ENCODE measurements at regions not wholly inside any gene's neighbourhood (a gene's known extent, or its start where the extent isn't known, plus 50 kb on each side); places are given as distances from the start of the nearest gene placed in this dataset.
"Not testable (repeated sequence)": the region's sequence is repeated elsewhere in the genome, so short reads cannot be mapped to it uniquely, and the experiment has no call there.

DNA sequence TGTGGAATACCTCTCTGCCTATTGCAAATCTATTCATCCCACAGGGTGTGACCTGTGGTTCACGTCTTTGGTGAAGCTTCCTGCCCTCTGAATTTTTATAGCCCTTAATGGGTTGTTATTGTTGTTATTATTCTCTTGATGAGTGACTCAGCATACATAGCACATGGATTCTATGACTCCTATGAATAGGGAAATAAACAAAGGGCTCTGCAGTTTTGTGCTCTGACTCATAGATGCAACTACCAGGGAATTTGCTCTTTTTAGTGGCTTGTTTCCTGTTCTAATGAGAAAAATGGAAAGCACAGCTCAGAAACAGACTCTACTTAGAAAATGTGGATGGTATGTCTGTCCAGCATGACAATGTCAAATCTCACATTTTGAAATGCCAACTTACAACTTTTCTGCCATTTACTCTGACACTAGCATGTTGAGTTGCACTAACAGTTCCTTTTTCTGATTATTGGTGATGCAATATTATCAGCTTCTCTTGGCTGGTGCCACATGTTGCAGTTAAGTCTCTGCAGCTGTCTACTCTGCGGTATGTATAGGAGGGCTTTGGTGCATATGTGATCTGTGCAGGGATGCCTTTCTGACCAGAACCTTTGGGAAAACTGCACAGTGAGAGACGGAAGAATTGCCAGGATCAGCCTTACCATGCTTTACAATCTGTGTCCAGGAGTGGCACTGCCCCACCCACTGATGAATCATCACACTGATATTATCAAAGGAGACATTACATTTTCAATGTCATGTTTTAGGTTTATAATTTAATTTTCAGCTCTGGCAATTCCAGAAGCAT lies 996.4 kb upstream of the WWC1 start:
- intact Hi-C loops (cut with DNase I): no loop called here
- ATAC-seq (no peak), DNase-seq (no peak)

DNA sequence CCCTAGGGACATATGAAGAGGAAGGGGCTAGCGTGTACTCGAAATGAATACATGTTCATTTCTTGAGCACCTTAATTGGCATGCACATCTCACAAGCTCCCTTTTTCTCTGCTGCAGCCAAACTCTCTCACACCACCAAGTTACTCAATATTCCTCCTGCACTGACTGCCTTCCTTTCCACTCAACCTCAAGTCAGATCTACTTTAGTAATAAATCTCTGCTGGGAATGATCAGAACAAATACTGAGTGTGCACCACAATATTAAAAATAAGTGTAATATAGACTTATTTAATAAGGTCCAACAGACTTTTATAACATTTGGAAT lies 995.8 kb upstream of the WWC1 start:
- intact Hi-C loops (cut with DNase I): no loop called here
- no peak for DNase-seq
- no peak for ATAC-seq

DNA sequence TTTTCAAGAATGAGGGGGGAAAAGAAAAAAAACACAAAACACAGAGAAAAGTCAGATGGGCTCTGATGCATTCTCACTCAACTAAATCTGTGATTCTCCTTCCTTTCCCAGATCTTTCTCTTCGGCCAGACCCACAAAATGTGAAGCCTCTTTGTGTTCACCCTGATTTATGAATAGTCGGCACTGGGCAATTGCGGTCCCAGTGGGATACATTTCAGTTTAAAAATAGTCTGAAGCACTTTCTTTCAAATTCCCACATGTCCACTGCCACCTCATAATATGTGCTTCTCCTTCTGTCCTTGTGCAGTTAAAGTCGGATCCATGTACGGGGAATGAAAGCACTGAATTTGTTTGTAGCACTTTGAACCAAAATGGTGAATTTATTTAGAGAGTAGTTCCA lies 995.4 kb upstream of the WWC1 start:
- ATAC-seq (no peak), DNase-seq (no peak)
- intact Hi-C loops (cut with DNase I): no loop called here

DNA sequence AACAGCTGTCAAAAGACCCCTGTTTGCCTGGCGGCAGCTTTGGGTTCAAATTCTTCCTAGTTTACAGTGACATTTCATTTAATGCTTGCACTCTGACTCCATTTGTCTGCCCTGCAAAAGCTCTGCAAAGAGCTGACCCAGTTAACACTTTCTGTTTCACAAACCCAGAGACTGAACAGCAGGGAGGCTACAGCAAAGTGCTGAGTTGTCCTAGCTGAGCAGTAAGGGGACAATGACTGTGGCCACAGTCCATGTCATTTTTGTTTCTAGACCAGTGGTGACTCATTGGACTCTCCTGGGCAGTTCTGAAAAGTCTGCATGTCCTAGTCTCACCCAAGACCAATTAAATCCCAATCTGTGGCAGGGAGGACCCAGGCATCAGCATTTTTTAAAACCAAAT lies 994.8 kb upstream of the WWC1 start:
- intact Hi-C loops (cut with DNase I): no loop called here
- DNase-seq: no peak
- no peak for ATAC-seq

DNA sequence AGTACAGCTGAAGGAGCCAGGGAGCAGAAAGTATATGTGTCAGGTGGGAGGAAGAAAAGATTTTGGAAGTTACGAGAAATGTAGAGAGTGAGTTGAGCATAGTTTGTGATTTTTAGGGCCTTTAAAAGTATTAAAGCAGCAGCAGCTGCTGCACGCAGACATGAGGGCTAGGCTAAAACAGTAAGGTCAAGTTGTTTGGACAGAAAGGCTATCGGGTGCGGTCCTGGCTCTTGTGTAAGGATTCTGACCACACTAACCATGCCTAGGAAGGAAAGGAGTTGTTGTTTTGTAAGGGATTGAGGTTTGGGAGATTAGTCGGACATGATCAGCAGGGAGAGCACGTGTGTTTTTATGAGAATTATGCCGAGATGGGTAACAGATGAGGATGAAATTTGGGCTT lies 991.6 kb upstream of the WWC1 start:
- DNase-seq; ATAC-seq; intact Hi-C loops (cut with DNase I): not testable (repeated sequence)

DNA sequence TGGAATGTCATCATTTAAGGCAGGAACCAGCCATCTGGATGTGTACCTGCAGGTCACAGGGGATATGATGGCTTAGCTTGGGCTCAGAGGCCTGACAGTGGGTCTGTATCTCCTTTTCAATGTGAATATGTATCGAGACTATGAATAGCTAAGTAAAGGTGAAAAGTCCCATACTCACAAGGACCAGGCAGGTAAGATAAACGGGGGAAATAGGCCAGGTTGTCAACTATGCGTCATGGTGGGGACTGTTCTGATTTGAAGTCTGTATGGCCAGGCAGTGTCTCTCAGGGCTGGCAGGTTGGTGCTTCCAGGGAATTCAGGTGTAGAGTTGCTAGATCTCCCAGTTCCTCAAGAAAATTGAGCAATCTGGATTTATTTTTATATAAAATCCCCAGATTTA lies 987.9 kb upstream of the WWC1 start:
- intact Hi-C loops (cut with DNase I): no loop called here
- no peak for DNase-seq
- ATAC-seq: no peak

DNA sequence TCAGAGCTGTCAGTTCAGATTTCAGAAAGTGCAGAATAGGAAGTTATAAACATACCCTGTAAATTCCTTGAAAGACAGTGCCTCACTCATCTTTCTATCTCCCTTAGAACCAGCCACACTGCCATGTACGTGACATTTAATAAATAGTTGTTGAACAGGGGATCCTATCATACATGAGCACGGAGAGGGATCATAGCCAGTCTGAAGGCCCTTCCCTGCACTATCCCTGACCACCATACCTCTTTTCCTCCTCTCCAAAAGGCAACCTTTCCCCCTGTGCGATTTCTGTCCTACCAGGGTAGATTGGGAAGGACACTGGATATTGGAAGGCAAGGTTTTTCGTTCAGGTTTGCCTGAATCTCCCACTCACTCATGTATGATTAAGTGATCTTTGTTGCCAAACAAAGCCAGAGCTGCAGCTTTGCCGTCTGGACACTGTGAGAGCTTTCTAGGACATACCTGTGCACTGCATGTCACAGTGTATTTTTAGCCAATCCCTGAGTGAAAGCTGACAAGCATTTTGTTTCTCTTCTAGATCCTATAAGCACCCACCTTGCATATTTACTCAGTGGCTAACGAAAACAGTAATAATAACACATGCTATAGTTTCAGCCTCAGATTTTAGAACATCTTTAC lies 986.5 kb upstream of the WWC1 start:
- DNase-seq (no peak), ATAC-seq (peak in 1 of 2 donors; percentile 68)
- intact Hi-C loops (cut with DNase I): no loop called here

DNA sequence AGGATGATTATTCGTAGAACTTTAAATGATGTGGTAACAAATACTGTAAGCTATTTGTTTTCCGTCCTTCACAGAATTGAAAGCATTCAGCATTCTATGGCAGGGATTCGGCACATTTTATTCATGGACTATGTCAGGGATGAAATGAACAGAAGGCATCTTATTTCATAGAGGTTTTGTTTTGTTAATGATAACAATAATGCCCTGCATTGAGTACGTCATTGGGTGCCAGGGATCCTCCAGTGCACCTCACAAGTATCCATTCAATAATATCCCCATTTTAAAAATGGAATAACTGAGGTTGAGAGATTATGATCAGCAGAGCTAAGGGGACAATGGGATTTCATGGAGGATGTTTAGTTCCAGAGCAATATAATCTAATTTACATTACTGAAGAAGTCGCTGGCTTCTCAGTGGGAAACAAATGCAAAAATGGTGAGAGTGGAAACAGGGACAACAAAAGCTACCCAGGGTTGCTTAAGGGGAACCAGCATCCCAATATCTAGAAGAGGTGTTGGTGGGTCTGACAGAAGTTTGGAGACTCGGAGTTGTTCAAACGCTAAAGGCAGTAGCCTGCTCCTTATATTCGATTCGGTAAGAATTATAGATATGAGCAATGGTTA lies 985.7 kb upstream of the WWC1 start:
- DNase-seq (no peak), ATAC-seq (no peak)
- intact Hi-C loops (cut with DNase I): no loop called here

DNA sequence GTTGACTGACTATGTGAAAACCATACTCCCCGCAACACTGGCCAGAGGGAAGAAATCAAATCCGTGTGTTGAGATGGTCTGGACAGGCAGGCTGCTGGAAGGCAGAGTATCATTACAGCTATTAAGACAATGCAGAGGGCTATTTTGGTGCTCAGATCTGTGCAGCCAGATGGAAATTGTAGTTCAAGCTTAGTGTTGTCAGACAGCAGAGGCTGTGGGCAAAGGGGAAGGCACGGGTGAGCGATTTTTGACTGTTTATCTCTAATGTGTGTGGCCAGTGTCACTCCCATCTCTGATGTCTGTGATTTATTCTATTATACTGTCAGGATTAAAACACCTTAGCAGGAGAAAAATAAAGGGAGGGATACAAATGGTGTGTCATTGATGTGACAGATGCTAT lies 984.4 kb upstream of the WWC1 start:
- DNase-seq (no peak), ATAC-seq (no peak)
- intact Hi-C loops (cut with DNase I): no loop called here

DNA sequence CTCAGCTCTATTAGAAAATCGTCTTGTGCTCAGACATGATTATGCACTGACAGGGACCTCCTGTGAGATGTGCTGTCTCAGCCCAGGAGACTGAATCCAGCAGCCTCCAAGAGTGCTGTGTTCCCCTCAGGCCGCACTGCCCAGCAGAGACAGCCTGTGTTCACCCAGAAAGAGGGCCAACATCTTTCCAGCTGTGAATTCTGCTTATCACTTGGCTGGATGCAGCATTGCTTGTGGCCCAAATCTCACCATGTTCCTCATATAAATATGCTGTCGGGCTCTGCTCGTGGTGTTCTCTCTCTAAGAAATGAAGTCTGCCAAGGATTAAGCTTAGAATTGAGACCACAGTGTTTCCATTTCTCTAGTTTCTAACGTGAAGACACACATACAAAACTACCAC lies 983.0 kb upstream of the WWC1 start:
- DNase-seq (no peak), ATAC-seq (no peak)
- intact Hi-C loops (cut with DNase I): no loop called here

DNA sequence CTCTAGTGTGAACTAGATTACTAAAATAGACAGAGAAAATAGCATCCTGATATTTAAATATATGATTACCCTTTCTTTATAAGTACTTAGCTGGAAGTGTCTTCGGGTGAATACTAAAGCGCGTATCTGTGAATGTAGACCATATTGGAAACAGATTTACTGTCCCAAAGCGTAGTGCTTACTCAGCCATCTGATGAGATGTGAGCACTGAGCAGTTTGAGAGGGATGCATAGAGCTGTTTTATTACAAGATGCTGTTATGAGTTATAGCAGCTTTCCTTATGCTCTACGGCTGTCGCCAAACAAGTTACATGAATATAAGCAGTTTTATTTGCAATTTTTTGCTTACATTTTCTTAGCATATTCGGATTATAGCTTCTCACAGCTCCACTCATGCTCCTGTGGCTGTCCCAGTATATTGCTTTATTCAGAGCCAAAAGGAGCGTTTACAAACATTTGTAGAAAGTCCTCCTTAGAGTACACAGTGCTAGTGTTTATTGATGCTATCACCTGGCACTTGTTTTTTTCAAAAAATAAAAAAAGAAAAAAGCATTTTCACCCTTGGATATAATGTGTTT lies 981.4 kb upstream of the WWC1 start:
- no peak for DNase-seq
- ATAC-seq: no peak
- intact Hi-C loops (cut with DNase I): no loop called here

DNA sequence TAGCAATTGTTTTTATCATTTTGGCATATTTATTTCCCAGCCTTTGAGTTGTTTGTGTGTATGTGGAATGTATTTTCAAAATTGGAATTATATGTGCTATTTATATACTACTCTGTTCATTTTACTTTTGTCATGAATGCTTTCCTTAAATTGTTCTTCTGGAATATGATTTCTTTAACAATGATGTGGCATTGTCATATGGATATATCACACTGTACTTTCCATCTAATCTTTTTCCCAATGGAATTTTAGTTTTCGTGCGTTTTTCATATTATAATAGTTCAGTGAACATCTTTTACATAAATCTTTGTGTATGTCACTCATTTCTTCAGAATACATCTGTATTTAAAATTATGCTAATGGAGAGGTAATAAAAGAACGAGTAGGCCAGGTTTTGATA lies 980.1 kb upstream of the WWC1 start:
- intact Hi-C loops (cut with DNase I): no loop called here
- DNase-seq (no peak), ATAC-seq (no peak)

DNA sequence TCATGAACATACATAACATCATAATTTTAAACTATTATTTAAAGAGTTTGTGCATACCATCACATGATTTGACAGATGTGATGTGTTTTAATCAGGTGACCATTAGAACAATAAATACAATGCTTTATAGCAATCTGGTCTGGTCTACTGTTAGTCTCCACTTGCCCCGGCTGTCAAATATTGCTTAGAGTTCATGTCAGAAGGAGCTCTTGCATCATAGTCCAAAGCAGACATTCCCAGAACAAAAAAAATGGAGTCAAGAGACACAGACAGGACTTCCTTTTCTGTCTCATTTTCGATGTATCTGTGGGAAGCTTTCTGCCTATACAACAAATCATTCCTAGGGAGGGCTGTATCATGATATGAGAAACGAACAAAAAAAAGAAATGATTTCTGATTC lies 979.2 kb upstream of the WWC1 start:
- intact Hi-C loops (cut with DNase I): no loop called here
- ATAC-seq (no peak), DNase-seq (no peak)

DNA sequence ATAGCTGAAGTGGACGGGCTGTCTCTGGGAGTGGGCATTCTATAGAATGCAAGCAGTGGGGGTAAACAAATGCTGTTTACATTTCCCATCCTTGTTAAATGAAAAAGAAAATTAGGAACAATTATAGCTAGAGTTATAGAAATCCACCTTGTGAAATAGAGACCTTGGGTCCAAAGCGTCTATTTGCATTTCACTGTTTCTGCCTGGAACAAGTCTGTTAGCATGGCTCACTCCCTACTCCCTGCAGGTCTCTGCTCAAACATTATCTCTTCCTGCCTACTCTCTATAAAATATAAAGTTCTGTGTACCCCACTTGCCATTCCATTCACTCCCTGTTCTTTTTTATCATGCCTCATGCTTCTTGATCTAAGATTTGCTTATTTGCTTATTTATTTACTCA lies 975.7 kb upstream of the WWC1 start:
- intact Hi-C loops (cut with DNase I): no loop called here
- ATAC-seq (no peak), DNase-seq (no peak)

DNA sequence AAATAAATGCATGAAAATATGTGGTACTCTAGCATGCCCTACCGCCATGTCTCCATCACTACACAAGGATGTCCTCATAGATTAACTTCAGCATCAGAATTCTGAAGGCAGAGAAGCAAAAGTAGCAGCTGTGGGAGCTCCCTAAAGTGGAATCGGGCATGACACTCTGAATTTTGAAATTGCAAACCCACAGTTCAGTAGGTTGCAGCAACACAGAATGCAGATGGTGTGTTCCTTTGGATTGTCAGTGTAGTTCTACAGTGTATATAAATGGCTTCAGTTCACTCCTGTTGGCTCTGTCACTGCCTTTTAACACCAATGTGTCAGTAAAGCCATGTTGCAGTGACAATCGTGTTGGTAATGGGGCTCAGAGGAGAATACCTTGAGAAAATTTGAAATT lies 973.6 kb upstream of the WWC1 start:
- DNase-seq (no peak), ATAC-seq (no peak)
- intact Hi-C loops (cut with DNase I): no loop called here

DNA sequence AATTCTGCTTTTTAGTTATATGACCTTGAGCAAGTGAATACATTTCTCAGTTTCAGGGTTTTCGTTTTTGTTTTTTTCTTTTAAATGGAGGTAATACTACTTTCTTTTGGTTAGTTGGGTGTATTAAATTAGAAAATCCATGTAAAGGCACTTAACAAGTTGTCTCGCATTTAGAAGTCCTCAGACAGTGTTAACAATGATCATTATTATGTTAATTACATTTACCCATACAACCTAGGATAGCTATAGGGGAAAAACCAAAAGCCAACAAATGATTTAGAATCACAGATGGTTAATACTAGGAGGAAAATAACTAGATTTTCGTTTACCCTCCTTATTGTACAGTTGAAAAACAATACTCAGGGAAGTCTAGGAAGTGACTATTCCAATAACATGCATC lies 972.2 kb upstream of the WWC1 start:
- no peak for ATAC-seq
- DNase-seq: no peak
- intact Hi-C loops (cut with DNase I): no loop called here

DNA sequence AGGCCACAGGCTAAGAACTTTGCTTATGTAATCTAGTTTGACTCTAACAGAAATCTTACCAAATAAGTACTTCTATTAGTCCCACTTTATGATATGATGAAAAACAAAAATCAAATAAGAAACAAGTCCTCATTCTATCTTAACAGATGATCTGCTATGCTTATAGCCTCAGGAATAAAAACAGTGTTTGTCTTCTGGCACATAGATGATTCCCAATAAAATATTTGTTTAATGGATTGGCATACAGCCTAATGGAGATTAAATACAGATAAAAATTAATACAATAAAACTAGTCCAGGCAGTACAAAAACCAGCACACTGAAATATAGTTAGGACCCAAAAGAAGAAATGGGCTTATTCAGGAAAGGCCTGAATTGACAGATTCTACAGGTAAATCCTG lies 971.4 kb upstream of the WWC1 start:
- intact Hi-C loops (cut with DNase I): no loop called here
- DNase-seq (no peak), ATAC-seq (no peak)

DNA sequence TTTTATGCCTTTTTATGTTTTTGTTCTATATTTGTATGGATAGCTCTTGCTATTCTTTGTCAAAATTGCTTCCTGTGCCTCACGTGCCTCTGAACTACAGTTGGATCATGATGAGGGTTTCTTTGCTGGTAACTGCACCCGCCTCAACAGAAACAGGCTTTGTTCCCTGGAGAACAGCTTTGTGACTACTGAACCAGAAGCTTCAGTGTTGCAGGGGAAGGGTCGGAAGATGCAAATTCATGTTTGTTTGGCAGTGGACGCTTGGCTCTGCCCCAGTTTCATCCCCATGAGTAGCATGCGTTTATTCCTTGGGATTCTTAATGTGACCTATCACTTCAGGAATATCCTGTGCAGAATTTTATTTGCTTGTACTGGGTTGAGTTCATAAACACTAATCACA lies 959.1 kb upstream of the WWC1 start:
- intact Hi-C loops (cut with DNase I): no loop called here
- DNase-seq: no peak
- no peak for ATAC-seq

DNA sequence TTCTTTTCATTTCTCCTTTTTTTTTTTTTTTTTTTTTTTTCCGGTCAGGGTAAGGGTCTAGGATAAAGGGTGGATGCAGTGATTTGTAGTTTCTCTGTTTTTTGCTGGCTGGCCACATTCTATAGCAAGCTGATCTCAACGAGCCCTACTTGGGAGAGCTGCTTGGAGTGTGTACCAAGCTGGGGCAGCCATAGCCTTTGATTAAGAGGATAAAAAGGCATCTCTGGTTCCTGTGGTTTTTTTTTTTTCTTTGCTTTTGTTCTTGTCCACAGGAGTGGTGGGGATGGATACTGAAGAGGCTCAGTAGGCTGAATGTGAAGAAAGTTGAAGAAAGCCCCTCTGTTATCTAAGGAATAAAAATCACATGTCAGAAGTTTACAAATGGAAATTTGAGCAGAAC lies 955.3 kb upstream of the WWC1 start:
- no peak for ATAC-seq
- intact Hi-C loops (cut with DNase I): no loop called here
- DNase-seq: no peak

DNA sequence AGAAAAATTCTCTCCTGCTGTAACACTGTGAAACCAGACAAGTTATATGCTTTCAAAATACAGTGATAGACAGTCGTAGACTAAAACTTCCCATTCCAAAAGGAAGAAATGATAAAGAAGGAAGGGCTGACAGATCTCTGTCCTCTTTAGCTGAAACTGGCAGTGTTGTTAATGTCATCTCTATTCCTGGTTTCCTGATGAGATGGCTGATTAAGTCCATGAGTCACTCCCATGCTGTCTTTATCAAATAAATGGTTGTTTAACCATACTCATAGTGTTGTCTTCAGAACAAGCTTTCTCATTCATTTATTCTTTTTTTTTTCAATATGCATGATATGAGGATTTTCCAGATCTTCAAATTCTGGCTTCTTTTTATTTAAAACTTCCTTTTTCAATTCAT lies 952.2 kb upstream of the WWC1 start:
- no peak for ATAC-seq
- intact Hi-C loops (cut with DNase I): no loop called here
- DNase-seq: no peak

DNA sequence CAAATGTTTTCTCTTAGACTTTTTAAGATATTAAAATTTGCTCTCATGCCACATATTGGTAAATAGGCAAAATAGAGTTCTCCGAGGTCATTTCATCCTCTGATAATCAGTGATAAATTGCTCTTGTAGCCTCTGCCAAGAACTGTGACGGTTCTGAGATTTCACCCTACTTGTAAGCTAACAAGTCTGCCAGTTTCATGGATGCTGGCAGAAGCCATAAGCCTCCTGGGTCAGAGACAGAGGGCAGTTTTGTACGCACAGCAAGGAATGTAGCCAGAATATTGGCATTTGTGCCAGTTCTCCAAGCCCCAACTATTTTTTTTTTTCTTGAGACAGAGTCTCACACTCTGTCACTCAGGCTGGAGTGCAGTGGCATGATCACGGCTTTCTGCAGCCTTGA lies 945.0 kb upstream of the WWC1 start:
- no peak for ATAC-seq
- DNase-seq: no peak

More for the DNA sequence above, 945.0 kb upstream of the WWC1 start:
- intact Hi-C loops (cut with DNase I): no loop called here

Data from left cardiac atrium (tissue), 4 donors.